ENCODE measurements at regions not wholly inside any gene's neighbourhood (a gene's known extent, or its start where the extent isn't known, plus 50 kb on each side); places are given as distances from the start of the nearest gene placed in this dataset.

DNA sequence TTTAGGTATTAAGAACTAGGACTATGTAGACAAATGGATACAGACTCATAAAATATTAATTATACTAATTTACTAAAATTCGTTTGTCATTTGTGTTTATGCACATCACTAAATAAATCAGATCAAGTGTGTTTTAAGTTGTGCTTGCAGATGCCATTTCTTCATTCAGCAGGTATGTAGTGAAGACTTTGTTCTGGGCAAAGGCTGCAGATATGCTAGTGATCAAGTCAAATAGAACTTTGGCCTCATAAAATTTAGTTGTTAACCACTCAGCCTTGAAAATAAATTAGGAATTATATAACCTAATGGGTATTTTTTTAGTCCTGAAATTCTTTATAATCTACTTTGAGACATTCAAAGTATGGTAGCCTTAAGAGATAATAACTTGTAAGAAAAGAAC, 80.4 kb upstream of the TRPC4 start:
- Histone ChIP-seq H3K27me3 (ENCODE audit: control insufficient read depth, insufficient read depth, low read length) (no peaks in the 10 kb centered on the region), H2BK120ac (ENCODE audit: low read depth, low read length) (no peak overlapping the region), H3K23ac (ENCODE audit: low read depth, low read length) (no peak overlapping the region), H3K9me3 (ENCODE audit: control insufficient read depth, insufficient read depth, low read length) (no peaks in the 10 kb centered on the region), H2BK15ac (ENCODE audit: low read depth, low read length) (no peak overlapping the region), H3K36me3 (ENCODE audit: control insufficient read depth, insufficient read depth, low read length) (no peaks in the 10 kb centered on the region), H3K79me1 (ENCODE audit: low read depth in 1 of 2, low read length in 2 of 2) (no peaks in the 10 kb centered on the region), H3K14ac (replicated peaks; ENCODE audit: low read depth, low read length) (no peak overlapping the region), H4K91ac (ENCODE audit: insufficient read depth, low read depth, low read length) (no peak overlapping the region), H3K18ac (ENCODE audit: low read depth, low read length) (no peak overlapping the region), H3K4me2 (ENCODE audit: low read depth, low read length) (no peak overlapping the region), H4K8ac (ENCODE audit: low read depth in 2 of 2, low read length in 2 of 2) (no peak overlapping the region), H2AK9ac (replicated peaks; ENCODE audit: low read depth, low read length, poor library complexity) (no peak overlapping the region), H2AFZ (replicated peaks; ENCODE audit: low read length, poor library complexity) (no peak overlapping the region), H2AK5ac (ENCODE audit: low read depth, low read length) (no peak overlapping the region), H2BK5ac (ENCODE audit: low read depth, low read length, poor library complexity, severe bottlenecking) (no peak overlapping the region), H3K4me1 (ENCODE audit: control insufficient read depth, insufficient read depth, low read length) (no peaks in the 10 kb centered on the region), H3K56ac (ENCODE audit: extremely low read depth, insufficient read depth, low read length) (no peak overlapping the region), H3K27ac (ENCODE audit: insufficient read depth, low read length) (no peak overlapping the region), H4K20me1 (ENCODE audit: insufficient read depth, low read length) (no peaks in the 10 kb centered on the region), H4K5ac (ENCODE audit: low read depth, low read length) (no peak overlapping the region), H3K9ac (ENCODE audit: low read depth, low read length) (no peak overlapping the region), H2BK20ac (ENCODE audit: low read depth, low read length) (no peak overlapping the region), H3K4ac (ENCODE audit: low read depth, low read length) (no peak overlapping the region), H3K4me3 (ENCODE audit: insufficient read depth, low read depth, low read length) (no peak overlapping the region), H3K9me1 (ENCODE audit: insufficient read depth, low read length) (no peaks in the 10 kb centered on the region)
- ATAC-seq (ENCODE audit: low read depth) (no peak), DNase-seq (no peak)
- ChIA-PET CTCF (no interaction called here), POLR2A (ENCODE audit: unreplicated experiment) (no interaction called here)
- intact Hi-C loops (cut with micrococcal nuclease) = no loop called here
- WGBS, 2 experiments (ENCODE audit: extremely low coverage in 2 of 2, insufficient read length in 1 of 2) = no CpG with 5 or more reads among the region's 1 CpG
- TF ChIP-seq MAFK (IDR thresholded peaks at IDR 0.05; ENCODE audit: low read depth, low read length) (no peak), SMC3 (IDR thresholded peaks at IDR 0.05; ENCODE audit: low read depth, low read length) (no peak), BHLHE40 (IDR thresholded peaks at IDR 0.05; ENCODE audit: low read depth, low read length) (no peak), MAZ (IDR thresholded peaks at IDR 0.05; ENCODE audit: borderline replicate concordance, low read depth, low read length) (no peak), FOS (IDR thresholded peaks at IDR 0.05; ENCODE audit: low read depth, low read length) (no peak), RAD21 (IDR thresholded peaks at IDR 0.05; ENCODE audit: low read length) (no peak), CEBPB (IDR thresholded peaks at IDR 0.05; ENCODE audit: low read depth, low read length) (no peak), RCOR1 (IDR thresholded peaks at IDR 0.05; ENCODE audit: insufficient replicate concordance, low read length) (no peak)
- TF ChIP-seq, protein P1, sequence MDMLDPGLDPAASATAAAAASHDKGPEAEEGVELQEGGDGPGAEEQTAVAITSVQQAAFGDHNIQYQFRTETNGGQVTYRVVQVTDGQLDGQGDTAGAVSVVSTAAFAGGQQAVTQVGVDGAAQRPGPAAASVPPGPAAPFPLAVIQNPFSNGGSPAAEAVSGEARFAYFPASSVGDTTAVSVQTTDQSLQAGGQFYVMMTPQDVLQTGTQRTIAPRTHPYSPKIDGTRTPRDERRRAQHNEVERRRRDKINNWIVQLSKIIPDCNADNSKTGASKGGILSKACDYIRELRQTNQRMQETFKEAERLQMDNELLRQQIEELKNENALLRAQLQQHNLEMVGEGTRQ (IDR thresholded peaks at IDR 0.05; ENCODE audit: low read depth, low read length) = no peak
- TF ChIP-seq, protein P2, sequence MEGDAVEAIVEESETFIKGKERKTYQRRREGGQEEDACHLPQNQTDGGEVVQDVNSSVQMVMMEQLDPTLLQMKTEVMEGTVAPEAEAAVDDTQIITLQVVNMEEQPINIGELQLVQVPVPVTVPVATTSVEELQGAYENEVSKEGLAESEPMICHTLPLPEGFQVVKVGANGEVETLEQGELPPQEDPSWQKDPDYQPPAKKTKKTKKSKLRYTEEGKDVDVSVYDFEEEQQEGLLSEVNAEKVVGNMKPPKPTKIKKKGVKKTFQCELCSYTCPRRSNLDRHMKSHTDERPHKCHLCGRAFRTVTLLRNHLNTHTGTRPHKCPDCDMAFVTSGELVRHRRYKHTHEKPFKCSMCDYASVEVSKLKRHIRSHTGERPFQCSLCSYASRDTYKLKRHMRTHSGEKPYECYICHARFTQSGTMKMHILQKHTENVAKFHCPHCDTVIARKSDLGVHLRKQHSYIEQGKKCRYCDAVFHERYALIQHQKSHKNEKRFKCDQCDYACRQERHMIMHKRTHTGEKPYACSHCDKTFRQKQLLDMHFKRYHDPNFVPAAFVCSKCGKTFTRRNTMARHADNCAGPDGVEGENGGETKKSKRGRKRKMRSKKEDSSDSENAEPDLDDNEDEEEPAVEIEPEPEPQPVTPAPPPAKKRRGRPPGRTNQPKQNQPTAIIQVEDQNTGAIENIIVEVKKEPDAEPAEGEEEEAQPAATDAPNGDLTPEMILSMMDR (conservative IDR thresholded peaks at IDR 0.05; ENCODE audit: low read depth, low read length) = no peak
- TF ChIP-seq, protein P3, sequence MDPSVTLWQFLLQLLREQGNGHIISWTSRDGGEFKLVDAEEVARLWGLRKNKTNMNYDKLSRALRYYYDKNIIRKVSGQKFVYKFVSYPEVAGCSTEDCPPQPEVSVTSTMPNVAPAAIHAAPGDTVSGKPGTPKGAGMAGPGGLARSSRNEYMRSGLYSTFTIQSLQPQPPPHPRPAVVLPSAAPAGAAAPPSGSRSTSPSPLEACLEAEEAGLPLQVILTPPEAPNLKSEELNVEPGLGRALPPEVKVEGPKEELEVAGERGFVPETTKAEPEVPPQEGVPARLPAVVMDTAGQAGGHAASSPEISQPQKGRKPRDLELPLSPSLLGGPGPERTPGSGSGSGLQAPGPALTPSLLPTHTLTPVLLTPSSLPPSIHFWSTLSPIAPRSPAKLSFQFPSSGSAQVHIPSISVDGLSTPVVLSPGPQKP (IDR thresholded peaks at IDR 0.05; ENCODE audit: borderline replicate concordance, low read depth, low read length) = no peak
- no TSS peak for BruUV-seq (replicated peaks)
- dilution Hi-C loops (cut with HindIII; ENCODE audit: low sequenced_read_pairs, unreplicated experiment) = no loop called here
- in situ Hi-C loops (cut with MboI; ENCODE audit: low sequenced_read_pairs) = no loop called here
